OCI-LY1 (cell line): ENCODE measurements at regions not wholly inside any gene's neighbourhood (a gene's known extent, or its start where the extent isn't known, plus 50 kb on each side); places are given as distances from the start of the nearest gene placed in this dataset.

Experiments
- CTCF ChIP-seq: fragments of 200-600 bp; sonication (generic), shearing (Covaris generic); IDR thresholded peaks from 2 replicates; pipeline ENCODE4 v1.5.1; 2017; ENCODE audit warnings: mild to moderate bottlenecking, antibody characterized with exemption, low read length, moderate library complexity, mixed read lengths
- EZH2 ChIP-seq: fragments of 200-600 bp; sonication (generic), shearing (Covaris generic); IDR thresholded peaks from 2 replicates; pipeline ENCODE4 v1.8.0; 2017; ENCODE audit warnings: borderline replicate concordance, mixed run types, mild to moderate bottlenecking, antibody characterized with exemption, low read length, moderate library complexity, mixed read lengths

GRCh38 chr18:30334781-30335180 is 707.8 kb downstream of the DSC3 start:
- TF ChIP-seq EZH2 (no peak), CTCF (no peak)
